Mesodermal cell (in vitro differentiated cells): ENCODE measurements at regions not wholly inside any gene's neighbourhood (a gene's known extent, or its start where the extent isn't known, plus 50 kb on each side); places are given as distances from the start of the nearest gene placed in this dataset.

Experiments used
- H3K27ac ChIP-seq: 2 replicates; pipeline ENCODE4 v1.7.0; 2013; ENCODE audit warnings: mild to moderate bottlenecking, low read depth, low read length, moderate library complexity; ENCODE audit not compliant: severe bottlenecking
- H3K36me3 ChIP-seq: 2 replicates; pipeline ENCODE4 v1.7.1; 2013; ENCODE audit warnings: mild to moderate bottlenecking, low read length, moderate library complexity; ENCODE audit not compliant: control insufficient read depth, insufficient read depth
- H3K4me1 ChIP-seq: one replicate; pipeline ENCODE4 v1.7.1; 2013; ENCODE audit warnings: mild to moderate bottlenecking, low read length; ENCODE audit not compliant: insufficient read depth, control insufficient read depth, poor library complexity, severe bottlenecking
- H3K4me3 ChIP-seq: 2 replicates; pipeline ENCODE4 v1.7.0; 2013; ENCODE audit warnings: low read length, control low read depth, mild to moderate bottlenecking; ENCODE audit not compliant: insufficient read depth, poor library complexity, severe bottlenecking; ENCODE audit errors: extremely low read depth
- H3K9me3 ChIP-seq: 2 replicates; pipeline ENCODE4 v1.7.1; 2013; ENCODE audit warnings: mild to moderate bottlenecking, low read length, moderate library complexity; ENCODE audit not compliant: control insufficient read depth
- WGBS, 2 experiments: methylation state at CpG; one replicate each; pipeline ENCODE4 v1.1.5; 2013; ENCODE audit warnings: missing lambda C conversion rate in 2 of 2; ENCODE audit not compliant: insufficient coverage in 2 of 2; 5-methylcytosine and 5-hydroxymethylcytosine counted together

DNA sequence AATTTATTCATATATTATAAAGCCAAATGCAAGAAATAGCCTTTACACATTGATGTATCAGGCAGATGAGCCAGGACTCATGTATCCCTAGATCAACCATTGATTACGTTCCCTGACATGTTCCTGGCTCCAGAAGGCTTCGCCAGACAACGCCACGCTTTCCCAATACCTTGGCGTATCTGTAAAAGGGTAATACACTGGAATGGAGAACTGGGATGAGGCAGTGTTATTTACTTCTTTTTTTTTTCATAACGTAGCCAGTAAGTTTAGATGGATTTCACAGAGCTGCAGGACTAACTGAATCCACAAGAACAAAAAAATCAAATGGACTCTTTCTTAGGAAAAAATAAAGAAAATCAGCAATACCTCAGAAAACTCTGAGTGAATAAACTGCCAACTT, 588.1 kb upstream of the SEMA3D start:
- no peak overlapping the region for H3K4me3 ChIP-seq
- no peak overlapping the region for H3K27ac ChIP-seq
- 96 to 97% methylated on average over 4 to 5 of the region's 6 CpGs for WGBS, 2 experiments
- H3K36me3 ChIP-seq, result no peaks in the 10 kb centered on the region
- H3K4me1 ChIP-seq, result no peaks in the 10 kb centered on the region
- no peaks in the 10 kb centered on the region for H3K9me3 ChIP-seq

- WGBS, 2 experiments, result no CpG with 5 or more reads among the region's 2 CpGs
- no peaks in the 10 kb centered on the region for H3K36me3 ChIP-seq
- no peaks in the 10 kb centered on the region for H3K9me3 ChIP-seq
- no peak overlapping the region for H3K27ac ChIP-seq
- H3K4me3 ChIP-seq, result no peak overlapping the region
- H3K4me1 ChIP-seq, result no peaks in the 10 kb centered on the region
These were observed 586.4 kb upstream of the SEMA3D start for GRCh38 chr7:85773116-85773728.

DNA sequence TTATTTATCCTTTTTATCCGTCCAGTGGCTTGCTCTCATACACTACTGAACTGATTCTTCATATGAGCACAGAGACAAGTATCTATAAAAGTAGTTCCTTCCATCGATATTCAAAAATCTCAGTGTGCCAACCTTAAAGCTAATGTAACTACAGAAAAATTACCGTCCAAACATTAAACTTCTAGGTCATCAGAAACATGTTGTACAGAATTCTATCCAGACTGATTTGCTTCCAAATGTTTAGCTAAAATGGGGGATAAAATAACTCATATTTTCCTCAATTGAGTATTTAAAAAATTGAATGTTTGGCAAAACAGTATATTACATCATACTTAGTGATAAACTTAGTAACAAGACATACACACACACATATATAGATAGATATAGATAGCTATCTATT, 584.7 kb upstream of the SEMA3D start:
- WGBS, 2 experiments, result 77 to 83% methylated on average over 1 to 2 of the region's 3 CpGs
- no peaks in the 10 kb centered on the region for H3K4me1 ChIP-seq
- no peak overlapping the region for H3K4me3 ChIP-seq
- H3K9me3 ChIP-seq, result no peaks in the 10 kb centered on the region
- H3K36me3 ChIP-seq, result no peaks in the 10 kb centered on the region
- H3K27ac ChIP-seq, result no peak overlapping the region

GRCh38 chr7:85770332-85770731, 583.5 kb upstream of the SEMA3D start:
- no peaks in the 10 kb centered on the region for H3K4me1 ChIP-seq
- no CpG with 5 or more reads among the region's 3 CpGs for WGBS, 2 experiments
- H3K27ac ChIP-seq, result no peak overlapping the region
- H3K9me3 ChIP-seq, result no peaks in the 10 kb centered on the region
- no peak overlapping the region for H3K4me3 ChIP-seq
- no peaks in the 10 kb centered on the region for H3K36me3 ChIP-seq

DNA sequence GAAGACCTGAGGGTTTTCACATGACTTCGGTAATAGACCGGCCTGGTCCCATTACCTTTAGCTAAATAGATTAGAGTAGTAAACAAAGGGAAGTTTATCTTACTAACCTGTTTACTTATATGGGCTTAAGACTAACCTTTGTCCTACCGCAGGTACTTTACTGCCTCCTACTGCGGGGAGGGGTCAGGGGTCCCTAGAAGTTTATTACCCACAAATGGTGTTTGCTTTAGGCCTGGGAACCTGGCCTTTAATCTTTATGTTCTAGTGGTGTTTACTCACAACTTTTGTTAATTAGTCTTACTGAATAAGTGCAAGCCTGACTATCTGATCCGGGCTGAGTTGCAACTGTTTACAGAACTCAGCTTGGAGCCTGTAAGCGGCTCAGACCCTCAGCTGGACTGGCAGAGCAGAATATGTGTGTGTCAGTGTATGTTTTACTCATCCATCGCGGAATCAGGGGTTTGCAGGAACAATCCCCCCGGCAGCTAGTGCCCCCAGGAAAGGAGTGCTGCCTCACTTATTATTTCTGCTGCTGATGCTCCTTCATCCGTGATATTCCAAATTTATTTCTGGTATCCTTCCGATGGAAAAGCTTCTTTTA, 578.9 kb upstream of the SEMA3D start:
- no peak overlapping the region for H3K4me3 ChIP-seq
- no peaks in the 10 kb centered on the region for H3K36me3 ChIP-seq
- H3K4me1 ChIP-seq, result no peaks in the 10 kb centered on the region
- H3K9me3 ChIP-seq, result no peaks in the 10 kb centered on the region
- no peak overlapping the region for H3K27ac ChIP-seq
- WGBS, 2 experiments, result 60 to 76% methylated on average over 5 to 6 of the region's 11 CpGs

DNA sequence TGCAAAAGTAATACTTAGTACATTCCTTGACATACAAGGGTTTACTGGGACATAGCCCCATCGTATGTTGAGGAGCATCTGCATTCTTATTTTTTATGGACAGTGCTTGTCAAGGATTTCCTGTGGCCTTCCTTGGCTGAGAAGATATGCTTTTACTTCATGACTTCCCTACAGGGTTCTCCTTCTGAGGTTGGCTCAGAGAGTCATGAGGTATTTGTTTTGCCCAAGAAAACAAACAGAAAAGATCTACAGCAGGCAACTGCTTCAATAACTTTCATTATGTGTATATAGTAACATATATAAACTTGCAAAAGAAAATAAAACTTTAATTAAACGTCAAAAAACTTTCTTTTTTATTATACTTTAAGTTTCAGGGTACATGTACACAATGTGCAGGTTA, 577.2 kb upstream of the SEMA3D start:
- Histone ChIP-seq H3K36me3 (no peaks in the 10 kb centered on the region), H3K4me3 (no peak overlapping the region), H3K4me1 (no peaks in the 10 kb centered on the region), H3K27ac (no peak overlapping the region), H3K9me3 (no peaks in the 10 kb centered on the region)
- WGBS, 2 experiments, result 80 to 100% methylated on average over 1 of the region's 2 CpGs

DNA sequence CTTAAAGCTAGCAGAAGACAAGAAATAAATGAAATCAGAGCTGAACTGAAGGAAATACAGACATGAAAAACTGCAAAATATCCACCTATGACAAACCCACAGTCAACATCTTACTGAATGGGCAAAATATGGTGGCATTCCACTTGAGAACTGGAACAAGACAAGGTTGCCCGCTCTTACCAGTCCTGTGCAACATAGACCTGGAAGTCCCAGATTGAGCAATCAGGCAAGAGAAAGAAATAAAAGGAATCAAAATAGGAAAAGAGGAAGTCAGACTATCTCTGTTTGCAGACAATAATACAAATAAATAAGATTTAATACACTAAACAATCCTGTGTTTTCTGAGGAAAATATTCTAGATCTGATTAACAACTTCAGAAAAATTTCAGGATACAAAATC, 570.5 kb upstream of the SEMA3D start:
- WGBS, 2 experiments, result 80 to 100% methylated on average over 1 of the region's 1 CpG
- Histone ChIP-seq H3K36me3 (no peaks in the 10 kb centered on the region), H3K9me3 (no peaks in the 10 kb centered on the region), H3K4me1 (no peaks in the 10 kb centered on the region), H3K4me3 (no peak overlapping the region), H3K27ac (no peak overlapping the region)

GRCh38 chr7:85750454-85750949, 563.6 kb upstream of the SEMA3D start:
- Histone ChIP-seq H3K4me1 (no peaks in the 10 kb centered on the region), H3K9me3 (peaks cover 9% of the 10 kb centered on the region), H3K36me3 (no peaks in the 10 kb centered on the region), H3K4me3 (no peak overlapping the region), H3K27ac (no peak overlapping the region)
- 13 to 17% methylated on average over 9 to 12 of the region's 14 CpGs for WGBS, 2 experiments

DNA sequence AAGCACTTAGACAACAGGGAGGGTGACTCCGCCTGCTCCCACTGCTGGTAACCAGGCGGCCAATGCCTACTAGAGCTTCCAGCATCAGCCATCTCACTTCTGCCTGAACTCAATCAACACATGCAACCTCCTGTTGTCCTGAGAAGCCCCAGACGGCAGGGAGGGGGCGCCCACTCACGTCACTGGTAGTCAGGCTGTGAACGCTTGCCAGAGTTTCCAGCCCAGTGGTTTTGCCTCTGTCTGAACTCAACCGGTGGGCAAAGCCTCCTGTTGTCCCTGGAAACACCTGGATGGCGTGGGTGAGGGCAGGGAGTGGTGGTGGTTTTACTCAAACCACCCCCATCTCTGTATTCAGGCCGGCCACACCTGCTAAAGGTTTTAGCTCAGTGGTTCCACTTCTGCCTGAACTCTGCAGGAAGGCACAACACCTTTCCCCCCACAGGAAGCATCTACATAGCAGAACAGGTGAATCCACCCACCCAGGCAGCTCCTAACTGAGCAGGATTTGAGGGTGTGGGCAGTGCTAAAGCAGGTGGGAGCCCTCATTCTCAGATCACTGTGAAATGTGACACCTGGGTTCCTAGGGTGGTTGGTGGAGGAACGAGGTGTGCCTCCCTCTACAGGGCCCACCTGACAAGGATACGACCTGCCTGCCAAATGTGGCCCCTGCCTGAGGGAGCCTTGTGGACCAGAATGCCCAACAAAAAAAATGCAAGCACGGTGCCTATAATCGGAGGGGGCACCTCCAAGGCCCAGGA, 563.0 kb upstream of the SEMA3D start:
- Histone ChIP-seq H3K27ac (no peak overlapping the region), H3K36me3 (no peaks in the 10 kb centered on the region), H3K4me3 (no peak overlapping the region), H3K9me3 (peaks cover 15% of the 10 kb centered on the region), H3K4me1 (no peaks in the 10 kb centered on the region)
- 67 to 73% methylated on average over 5 to 6 of the region's 13 CpGs for WGBS, 2 experiments

GRCh38 chr7:85748861-85749260, 562.0 kb upstream of the SEMA3D start:
- Histone ChIP-seq H3K4me3 (no peak overlapping the region), H3K36me3 (no peaks in the 10 kb centered on the region), H3K9me3 (peaks cover 15% of the 10 kb centered on the region), H3K4me1 (no peaks in the 10 kb centered on the region), H3K27ac (no peak overlapping the region)
- 94 to 95% methylated on average over 3 of the region's 3 CpGs for WGBS, 2 experiments

DNA sequence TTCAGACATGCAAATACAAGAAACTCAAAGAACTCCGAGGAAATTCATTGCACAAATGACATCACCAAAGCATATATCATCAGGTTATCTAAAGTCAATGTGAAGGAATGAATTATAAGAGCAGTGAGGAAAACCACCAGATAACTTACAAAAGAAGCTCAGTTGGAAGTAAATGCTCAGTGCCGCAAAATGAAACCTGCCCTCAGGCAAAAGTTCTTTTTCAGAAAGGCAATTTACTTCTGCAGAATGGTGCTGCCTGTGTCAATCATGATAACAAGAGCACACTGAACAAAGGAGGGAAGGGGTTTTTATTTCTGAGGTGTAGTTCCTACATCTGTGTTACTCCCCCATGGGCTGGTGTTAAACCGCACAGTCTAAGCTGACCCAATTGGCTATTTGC, 550.6 kb upstream of the SEMA3D start:
- no peaks in the 10 kb centered on the region for H3K36me3 ChIP-seq
- H3K27ac ChIP-seq, result no peak overlapping the region
- H3K4me3 ChIP-seq, result no peak overlapping the region
- H3K4me1 ChIP-seq, result peaks cover 9% of the 10 kb centered on the region
- peaks cover 5% of the 10 kb centered on the region for H3K9me3 ChIP-seq
- WGBS, 2 experiments, result 100% methylated on average over 1 of the region's 3 CpGs; no CpG with 5 or more reads in 1 of the 2 experiments
